SJCRH30 (cell line): ENCODE measurements at regions not wholly inside any gene's neighbourhood (a gene's known extent, or its start where the extent isn't known, plus 50 kb on each side); places are given as distances from the start of the nearest gene placed in this dataset.
"Not testable (repeated sequence)": the region's sequence is repeated elsewhere in the genome, so short reads cannot be mapped to it uniquely, and the experiment has no call there.

Experiments
- DNase-seq, 2 experiments: peaks; one replicate each; pipeline ENCODE4 v3.0.0-alpha.2; 2015 to 2020
- H3K27ac ChIP-seq: fragments of 250-450 bp; sonication (Bioruptor Pico); 2 replicates; pipeline ENCODE4 v1.5.1; 2020; ENCODE audit warnings: mild to moderate bottlenecking, moderate library complexity
- H3K27me3 ChIP-seq: fragments of 250-450 bp; sonication (Bioruptor Pico); 2 replicates; pipeline ENCODE4 v1.5.1; 2020; ENCODE audit warnings: mild to moderate bottlenecking, moderate library complexity
- H3K36me3 ChIP-seq: fragments of 250-450 bp; sonication (Bioruptor Pico); 2 replicates; pipeline ENCODE4 v1.5.1; 2020; ENCODE audit warnings: mild to moderate bottlenecking, moderate library complexity
- H3K4me1 ChIP-seq: fragments of 250-450 bp; sonication (Bioruptor Pico); 2 replicates; pipeline ENCODE4 v1.5.1; 2020; ENCODE audit warnings: mild to moderate bottlenecking, moderate library complexity
- H3K4me3 ChIP-seq: fragments of 250-450 bp; sonication (Bioruptor Pico); 2 replicates; pipeline ENCODE4 v1.5.1; 2020; ENCODE audit warnings: mild to moderate bottlenecking, moderate library complexity
- H3K9me3 ChIP-seq: fragments of 250-450 bp; sonication (Bioruptor Pico); replicated peaks from 2 replicates; pipeline ENCODE4 v1.5.1; 2020; ENCODE audit warnings: mild to moderate bottlenecking, moderate library complexity

DNA sequence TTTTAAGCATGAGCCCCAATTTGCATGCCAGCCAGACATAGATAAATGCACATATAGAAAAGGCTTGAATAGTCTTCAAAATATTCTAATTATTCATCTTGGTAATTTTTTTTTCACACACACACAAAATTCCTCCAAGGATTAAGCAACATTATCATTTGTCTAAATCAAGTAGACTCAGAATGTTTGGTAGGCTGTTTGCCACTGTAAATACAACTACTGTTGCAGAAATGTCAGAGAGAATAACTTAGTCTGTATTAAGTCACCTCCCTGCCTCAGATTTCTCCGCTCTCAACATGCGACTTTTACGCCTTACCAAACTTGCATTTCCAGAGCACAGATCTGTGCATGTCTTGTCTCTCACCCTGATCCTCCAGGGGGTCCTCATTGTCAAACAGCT is 265.6 kb upstream of the C9orf72 start:
- Histone ChIP-seq H3K4me3 (no peak overlapping the region), H3K9me3 (no peaks in the 10 kb centered on the region), H3K27ac (no peak overlapping the region), H3K27me3 (no peaks in the 10 kb centered on the region), H3K36me3 (no peaks in the 10 kb centered on the region), H3K4me1 (no peaks in the 10 kb centered on the region)
- DNase-seq: no peak

- not testable (repeated sequence) for DNase-seq, H3K4me3 ChIP-seq, H3K27ac ChIP-seq, H3K36me3 ChIP-seq, H3K27me3 ChIP-seq, H3K9me3 ChIP-seq, H3K4me1 ChIP-seq
Measured at GRCh38 chr9:27839767-27840166, 266.5 kb upstream of the C9orf72 start.

GRCh38 chr9:27844797-27845196 is 271.5 kb upstream of the C9orf72 start:
- no peak for DNase-seq
- H3K9me3 ChIP-seq: no peaks in the 10 kb centered on the region
- H3K4me3 ChIP-seq: no peak overlapping the region
- no peak overlapping the region for H3K27ac ChIP-seq
- H3K27me3 ChIP-seq: no peaks in the 10 kb centered on the region
- H3K4me1 ChIP-seq: no peaks in the 10 kb centered on the region
- no peaks in the 10 kb centered on the region for H3K36me3 ChIP-seq

- Histone ChIP-seq H3K4me3 (no peak overlapping the region), H3K27me3 (no peaks in the 10 kb centered on the region), H3K27ac (no peak overlapping the region), H3K36me3 (no peaks in the 10 kb centered on the region), H3K4me1 (no peaks in the 10 kb centered on the region), H3K9me3 (no peaks in the 10 kb centered on the region)
- DNase-seq: no peak
Measured at GRCh38 chr9:27847380-27847779, 274.1 kb upstream of the C9orf72 start.

- Histone ChIP-seq H3K9me3 (no peaks in the 10 kb centered on the region), H3K36me3 (no peaks in the 10 kb centered on the region), H3K4me3 (no peak overlapping the region), H3K27ac (no peak overlapping the region), H3K4me1 (no peaks in the 10 kb centered on the region), H3K27me3 (no peaks in the 10 kb centered on the region)
- no peak for DNase-seq
Measured at GRCh38 chr9:27847818-27848217, 274.5 kb upstream of the C9orf72 start.

DNA sequence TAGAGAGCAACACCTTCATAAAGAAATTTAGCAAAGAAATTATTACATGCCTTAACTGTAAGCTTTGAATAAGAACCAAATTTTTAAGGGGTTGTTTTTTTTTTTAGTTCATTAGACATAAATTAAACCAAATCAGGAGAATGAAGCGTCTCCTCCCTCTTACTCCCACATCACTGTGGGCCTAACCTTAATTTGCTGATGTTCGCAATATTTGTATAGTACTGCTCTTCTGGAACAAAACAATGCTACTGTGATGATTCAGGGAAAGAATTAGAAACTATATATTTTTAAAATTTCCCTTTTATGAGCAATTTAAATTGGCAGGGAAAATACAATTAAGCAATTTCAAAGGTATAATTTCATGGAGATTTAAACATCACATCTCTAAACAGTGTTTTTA is 275.0 kb upstream of the C9orf72 start:
- H3K27me3 ChIP-seq: no peaks in the 10 kb centered on the region
- H3K36me3 ChIP-seq: no peaks in the 10 kb centered on the region
- no peak overlapping the region for H3K4me3 ChIP-seq
- no peak for DNase-seq
- H3K4me1 ChIP-seq: no peaks in the 10 kb centered on the region
- H3K27ac ChIP-seq: no peak overlapping the region
- no peaks in the 10 kb centered on the region for H3K9me3 ChIP-seq

DNA sequence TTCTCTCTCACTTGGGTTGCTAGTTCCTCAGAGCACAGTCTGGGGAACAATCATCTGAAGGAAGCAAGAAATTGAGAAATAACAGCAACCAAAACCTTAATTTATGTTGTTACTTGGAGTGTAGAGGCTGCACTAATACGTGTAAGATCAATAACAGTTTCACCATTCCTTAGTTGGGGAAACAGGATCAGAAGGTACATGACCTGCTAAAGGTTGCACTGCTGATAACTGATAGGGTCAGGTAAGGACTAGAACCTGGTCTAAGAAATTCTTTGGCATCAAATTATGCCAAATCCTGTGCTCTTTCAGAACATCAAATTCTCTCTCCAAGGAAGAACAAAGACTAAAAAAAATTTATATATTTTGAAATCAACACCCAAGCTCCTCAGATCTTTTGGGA is 278.6 kb upstream of the C9orf72 start:
- no peaks in the 10 kb centered on the region for H3K36me3 ChIP-seq
- no peaks in the 10 kb centered on the region for H3K4me1 ChIP-seq
- H3K4me3 ChIP-seq: no peak overlapping the region
- no peaks in the 10 kb centered on the region for H3K27me3 ChIP-seq
- DNase-seq: no peak
- H3K9me3 ChIP-seq: no peaks in the 10 kb centered on the region; the same call in 1 of the 2 replicates
- no peak overlapping the region for H3K27ac ChIP-seq

- Histone ChIP-seq H3K36me3 (no peaks in the 10 kb centered on the region), H3K4me1 (no peaks in the 10 kb centered on the region)
- no peak for DNase-seq
Measured at GRCh38 chr9:27853529-27853928, 280.2 kb upstream of the C9orf72 start.

DNA sequence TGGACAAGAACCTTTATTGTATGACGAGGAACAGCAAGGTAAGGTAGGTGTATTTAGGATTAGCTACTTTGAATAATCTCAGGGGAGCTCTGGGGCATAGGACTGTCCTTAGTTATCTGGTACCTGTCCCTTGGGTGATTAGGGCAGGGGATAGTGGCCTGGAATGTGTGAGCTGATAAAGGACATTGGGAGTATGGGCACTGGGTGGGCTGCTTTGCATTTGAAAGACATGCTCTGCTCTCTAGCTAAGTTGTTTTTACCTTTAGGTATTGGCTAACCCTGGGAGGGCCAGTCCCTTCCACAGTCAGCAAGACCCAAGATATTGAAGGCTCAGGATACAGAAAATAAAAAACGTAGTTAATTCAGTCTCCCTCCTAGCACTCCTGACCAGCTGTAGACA is 282.8 kb upstream of the C9orf72 start:
- H3K4me1 ChIP-seq: no peaks in the 10 kb centered on the region
- no peaks in the 10 kb centered on the region; the same call in 1 of the 2 replicates for H3K27me3 ChIP-seq
- H3K9me3 ChIP-seq: no peaks in the 10 kb centered on the region; the same call in 1 of the 2 replicates
- DNase-seq: no peak
- H3K36me3 ChIP-seq: no peaks in the 10 kb centered on the region
- H3K4me3 ChIP-seq: no peak overlapping the region
- no peak overlapping the region for H3K27ac ChIP-seq

More at GRCh38 chr9:27853529-27853928, 280.2 kb upstream of the C9orf72 start:
- H3K27me3 ChIP-seq: no peaks in the 10 kb centered on the region
- H3K27ac ChIP-seq: no peak overlapping the region
- no peak overlapping the region for H3K4me3 ChIP-seq
- H3K9me3 ChIP-seq: no peaks in the 10 kb centered on the region; the same call in 1 of the 2 replicates

GRCh38 chr9:27856748-27857147 is 283.5 kb upstream of the C9orf72 start:
- H3K27ac ChIP-seq: no peak overlapping the region
- H3K27me3 ChIP-seq: no peaks in the 10 kb centered on the region; the same call in 1 of the 2 replicates
- no peak for DNase-seq
- H3K4me1 ChIP-seq: peaks cover 1% of the 10 kb centered on the region; the same call in 1 of the 2 replicates
- H3K9me3 ChIP-seq: no peaks in the 10 kb centered on the region; the same call in 1 of the 2 replicates
- no peaks in the 10 kb centered on the region for H3K36me3 ChIP-seq
- H3K4me3 ChIP-seq: no peak overlapping the region

DNA sequence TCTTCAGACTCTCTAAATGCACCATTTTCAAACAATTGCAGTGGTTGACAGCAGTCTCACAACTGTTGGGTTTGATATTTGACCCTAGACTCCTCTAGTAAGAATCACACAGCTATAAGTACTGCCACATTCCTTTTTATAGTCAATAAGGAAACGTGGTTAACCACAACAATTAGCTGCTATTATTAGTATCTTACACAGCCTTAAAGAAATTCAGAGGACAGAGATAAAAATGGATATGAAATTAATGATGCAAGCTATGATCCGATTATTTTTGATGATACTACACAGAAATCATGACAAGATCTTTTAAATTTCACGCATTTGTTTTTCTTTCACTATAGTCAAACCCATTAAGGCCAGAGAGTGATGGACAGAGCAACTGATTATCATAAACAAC is 288.6 kb upstream of the C9orf72 start:
- peak in 1 of 2 experiments; percentile 18 for DNase-seq
- no peak overlapping the region for H3K4me3 ChIP-seq
- H3K27me3 ChIP-seq: no peaks in the 10 kb centered on the region; the same call in 1 of the 2 replicates
- H3K36me3 ChIP-seq: no peaks in the 10 kb centered on the region
- H3K27ac ChIP-seq: no peak overlapping the region
- H3K9me3 ChIP-seq: no peaks in the 10 kb centered on the region
- peaks cover 7% of the 10 kb centered on the region; the same call in 1 of the 2 replicates for H3K4me1 ChIP-seq

GRCh38 chr9:27864644-27865438 is 291.6 kb upstream of the C9orf72 start:
- no peak overlapping the region for H3K27ac ChIP-seq
- H3K9me3 ChIP-seq: no peaks in the 10 kb centered on the region
- DNase-seq: no peak

GRCh38 chr9:27866741-27867140 is 293.5 kb upstream of the C9orf72 start:
- H3K27ac ChIP-seq: no peak overlapping the region
- peaks cover 6% of the 10 kb centered on the region; the same call in 1 of the 2 replicates for H3K4me1 ChIP-seq
- no peak overlapping the region for H3K4me3 ChIP-seq
- no peaks in the 10 kb centered on the region for H3K27me3 ChIP-seq
- H3K9me3 ChIP-seq: no peaks in the 10 kb centered on the region
- DNase-seq: no peak
- no peaks in the 10 kb centered on the region for H3K36me3 ChIP-seq

More at GRCh38 chr9:27864644-27865438, 291.6 kb upstream of the C9orf72 start:
- no peak overlapping the region for H3K4me3 ChIP-seq
- no peaks in the 10 kb centered on the region for H3K36me3 ChIP-seq
- peaks cover 7% of the 10 kb centered on the region; the same call in 1 of the 2 replicates for H3K4me1 ChIP-seq
- H3K27me3 ChIP-seq: no peaks in the 10 kb centered on the region

GRCh38 chr9:27870404-27870803 is 297.1 kb upstream of the C9orf72 start:
- H3K27ac ChIP-seq: no peak overlapping the region
- no peak for DNase-seq
- no peaks in the 10 kb centered on the region for H3K27me3 ChIP-seq
- H3K4me1 ChIP-seq: no peaks in the 10 kb centered on the region
- no peaks in the 10 kb centered on the region for H3K9me3 ChIP-seq
- no peaks in the 10 kb centered on the region for H3K36me3 ChIP-seq
- no peak overlapping the region for H3K4me3 ChIP-seq

- Histone ChIP-seq H3K36me3 (no peaks in the 10 kb centered on the region), H3K4me1 (no peaks in the 10 kb centered on the region), H3K27me3 (no peaks in the 10 kb centered on the region), H3K9me3 (no peaks in the 10 kb centered on the region), H3K27ac (no peak overlapping the region), H3K4me3 (no peak overlapping the region)
- DNase-seq: no peak
Measured at GRCh38 chr9:27880156-27880555, 306.9 kb upstream of the C9orf72 start.

- Histone ChIP-seq H3K27ac (no peak overlapping the region), H3K9me3 (no peaks in the 10 kb centered on the region), H3K4me3 (no peak overlapping the region), H3K4me1 (no peaks in the 10 kb centered on the region), H3K27me3 (no peaks in the 10 kb centered on the region), H3K36me3 (no peaks in the 10 kb centered on the region)
- DNase-seq: no peak
Measured at GRCh38 chr9:27880635-27881034, 307.4 kb upstream of the C9orf72 start.
